ENCODE measurements at regions not wholly inside any gene's neighbourhood (a gene's known extent, or its start where the extent isn't known, plus 50 kb on each side); places are given as distances from the start of the nearest gene placed in this dataset.

DNA sequence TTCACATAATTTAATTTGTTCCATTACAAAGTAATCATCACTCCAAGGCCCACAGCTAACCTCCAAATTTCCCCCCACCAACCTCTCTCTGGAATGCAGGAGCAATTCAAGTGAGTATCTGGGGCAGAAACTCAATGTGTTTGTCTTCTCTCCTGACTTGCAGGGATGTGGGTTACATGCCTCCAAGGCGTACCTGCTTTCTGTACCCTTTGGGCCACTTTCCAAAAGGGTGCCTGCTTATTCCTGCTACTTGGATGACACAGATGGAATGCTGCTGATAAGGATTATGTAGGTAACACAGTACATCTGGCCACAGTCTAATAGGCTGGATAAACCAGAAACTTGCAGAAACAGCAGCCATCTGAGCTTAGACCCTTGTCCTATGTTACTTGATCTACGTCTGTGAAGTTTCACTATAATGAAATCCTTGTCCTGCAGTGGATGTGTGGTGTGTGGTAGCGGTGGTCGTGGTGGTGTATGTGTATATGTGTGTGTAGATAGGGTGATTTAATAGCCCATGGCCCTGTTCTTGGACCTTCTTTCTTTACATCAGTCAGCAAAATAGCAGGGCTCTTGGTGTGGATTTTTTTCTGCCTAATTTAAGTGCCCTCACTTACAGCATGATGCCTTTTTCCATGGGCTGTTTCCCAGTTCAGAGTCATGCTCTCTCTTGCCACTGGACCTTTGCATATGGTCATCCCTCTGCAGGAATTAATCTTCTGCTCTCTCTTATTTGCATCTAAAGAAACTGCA is 175.9 kb downstream of the ZDHHC21 start:
- DNase-seq (ENCODE audit: low spot score) = no peak

DNA sequence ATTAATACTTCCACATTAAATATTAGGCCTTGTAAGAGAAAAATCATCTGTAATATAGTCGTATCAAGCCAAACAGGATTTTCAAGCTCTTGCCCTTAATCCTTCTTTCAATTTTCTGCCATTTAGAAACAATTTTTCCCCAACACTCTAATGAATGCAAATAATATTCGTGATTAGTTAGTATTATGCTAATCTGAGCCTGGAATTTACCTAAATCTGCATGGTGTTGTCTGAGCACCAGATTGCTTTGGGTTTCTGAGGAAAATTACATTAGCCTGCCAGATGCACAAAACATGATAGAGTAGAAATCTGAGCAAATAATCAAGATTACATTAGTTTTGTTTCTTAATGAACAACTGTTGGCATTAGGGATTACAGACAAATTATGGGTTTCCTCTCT is 176.6 kb downstream of the ZDHHC21 start:
- no peak for DNase-seq (ENCODE audit: low spot score)

DNA sequence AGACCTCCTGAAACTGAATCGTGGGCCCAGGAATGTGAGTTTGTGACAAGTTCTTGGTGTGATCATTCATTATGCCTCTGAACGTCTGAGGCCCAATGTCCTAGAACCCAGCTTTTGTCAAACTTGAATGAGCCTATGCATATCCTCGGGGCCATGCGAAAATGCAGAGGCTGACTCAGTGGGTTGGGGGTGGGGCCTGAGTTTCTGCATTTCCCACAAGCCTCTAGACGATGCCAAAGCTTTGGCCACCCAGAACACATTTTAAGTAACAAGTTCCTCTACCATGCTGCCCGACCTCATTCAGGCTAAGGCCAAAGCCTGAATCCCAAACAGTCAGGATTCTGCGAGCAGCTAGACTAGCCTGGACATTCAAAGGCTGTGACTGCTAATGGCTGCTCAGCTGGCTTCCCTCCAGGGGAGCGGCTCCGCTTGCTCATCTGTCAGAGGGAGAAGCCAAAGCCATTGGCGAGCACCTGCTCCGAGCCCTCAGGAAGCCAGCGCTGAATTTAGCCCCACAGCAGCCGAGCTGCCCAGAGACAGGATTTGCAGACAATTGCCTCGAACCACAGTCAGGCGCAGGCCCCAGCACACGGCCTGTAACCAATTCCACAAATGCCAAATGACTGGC is 177.5 kb downstream of the ZDHHC21 start:
- peak; percentile 54 for DNase-seq (ENCODE audit: low spot score)

DNA sequence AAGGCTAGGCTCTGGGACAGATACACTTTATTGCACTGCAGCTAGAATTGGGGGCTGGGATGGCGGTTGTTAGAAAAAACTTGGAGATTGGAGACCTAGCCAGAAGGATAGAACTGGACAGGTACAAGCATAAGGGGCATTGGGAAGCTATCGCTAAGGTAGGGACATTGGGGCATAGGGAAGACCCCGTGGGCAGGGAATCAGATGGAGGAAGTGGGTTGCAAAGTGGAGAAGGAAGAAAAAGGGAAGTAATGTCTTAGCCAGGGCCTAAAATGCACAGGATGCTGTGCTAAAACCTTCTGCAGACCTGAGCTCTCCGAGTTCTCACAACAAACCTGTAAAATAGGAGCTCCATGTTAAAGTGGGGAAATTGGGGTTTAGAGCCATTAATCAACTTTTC is 178.2 kb downstream of the ZDHHC21 start:
- DNase-seq (ENCODE audit: low spot score) = no peak

DNA sequence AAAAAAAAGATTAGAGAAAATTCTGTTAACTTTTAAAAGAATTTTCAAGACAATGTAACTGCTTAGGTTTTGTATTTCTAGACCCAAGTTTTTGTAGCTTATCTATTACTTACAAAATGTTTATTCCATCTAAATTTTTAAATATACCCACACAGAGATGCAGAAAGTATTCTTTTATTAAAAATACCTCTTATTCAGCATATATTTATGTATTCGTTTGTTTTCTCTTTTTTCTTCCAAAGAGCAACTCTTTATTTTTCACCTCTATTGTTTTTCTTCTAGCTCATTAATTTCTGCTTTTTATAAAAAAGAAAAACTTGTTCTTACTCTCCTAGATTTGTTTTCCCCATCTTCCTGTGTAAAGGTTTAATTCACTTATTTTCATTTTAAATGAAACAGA is 180.3 kb downstream of the ZDHHC21 start:
- no peak for DNase-seq (ENCODE audit: low spot score)

DNA sequence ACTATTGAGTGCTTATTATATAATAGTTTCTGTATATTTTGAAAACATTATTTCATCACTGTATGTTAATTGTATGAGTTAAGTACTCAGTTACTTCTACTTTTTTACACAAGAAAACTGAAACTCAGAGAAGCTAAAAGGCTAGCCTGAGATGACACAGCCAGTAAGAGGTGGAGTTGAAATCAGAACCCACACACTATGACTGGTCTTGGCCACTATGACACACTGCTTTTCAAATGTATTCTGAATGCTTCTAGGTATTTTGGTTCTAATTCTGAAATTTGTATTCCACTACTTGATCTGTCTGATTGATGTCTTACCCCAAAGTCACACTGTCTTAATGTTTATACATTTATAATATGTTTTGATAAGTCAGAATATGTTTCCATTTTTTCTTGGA is 181.8 kb downstream of the ZDHHC21 start:
- DNase-seq (ENCODE audit: low spot score) = no peak

DNA sequence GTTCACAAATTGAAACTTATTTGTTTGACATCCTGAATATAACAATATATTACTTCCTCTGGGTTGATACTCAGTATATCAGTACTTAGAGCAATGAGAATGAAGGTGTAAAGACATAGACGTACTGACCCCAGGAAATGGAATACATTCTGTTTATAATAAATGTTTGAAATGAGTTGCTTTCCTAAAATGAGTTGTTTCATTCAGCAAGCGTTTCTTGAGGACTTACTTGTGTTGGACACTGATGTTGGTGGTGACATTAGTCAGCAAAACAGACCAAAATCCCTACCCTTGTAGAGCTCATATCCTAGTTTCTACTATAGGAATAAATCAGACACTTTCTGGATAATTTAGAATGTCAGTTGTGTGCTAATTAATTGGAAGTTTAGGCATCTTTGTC is 184.3 kb downstream of the ZDHHC21 start:
- no peak for DNase-seq (ENCODE audit: low spot score)

DNA sequence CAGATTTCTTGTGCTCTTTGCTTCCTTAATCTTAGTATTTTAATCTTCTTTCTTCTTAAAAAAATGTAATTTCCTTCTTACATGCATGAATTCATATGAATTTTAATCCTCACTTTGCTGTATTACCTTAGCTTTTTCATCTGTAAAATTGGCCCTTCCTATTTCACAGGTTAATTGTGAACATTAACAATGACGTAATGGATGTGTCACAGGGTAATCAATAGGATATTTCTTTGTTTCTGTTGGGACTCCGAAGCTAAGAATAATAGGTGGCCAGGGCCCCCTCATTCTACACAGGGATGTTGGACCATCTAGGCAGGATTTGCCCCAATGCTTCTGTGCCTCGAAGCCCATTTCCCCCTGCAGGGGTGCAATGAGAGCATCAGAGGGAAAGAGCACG is 187.4 kb upstream of the NFIB start:
- DNase-seq (ENCODE audit: low spot score) = no peak

DNA sequence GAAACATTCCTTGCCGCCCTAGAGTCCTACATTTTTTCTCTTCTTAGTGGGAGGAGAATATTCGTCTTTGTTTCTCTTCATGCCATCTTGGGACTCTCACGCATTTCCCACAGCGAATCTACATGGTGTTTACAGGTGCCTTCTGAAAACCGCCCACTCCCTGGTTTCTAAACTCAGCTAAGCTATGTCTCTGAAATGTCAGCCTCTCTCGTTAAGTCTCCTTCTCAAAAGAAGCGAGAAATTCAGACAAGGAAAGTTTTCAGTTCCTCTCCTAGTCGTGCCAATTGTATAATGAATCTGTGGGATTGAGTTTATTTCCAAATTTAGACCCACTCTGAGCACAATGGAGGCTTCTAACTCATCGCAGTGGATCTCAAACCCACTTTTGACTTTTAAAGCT is 186.8 kb upstream of the NFIB start:
- DNase-seq (ENCODE audit: low spot score) = no peak

DNA sequence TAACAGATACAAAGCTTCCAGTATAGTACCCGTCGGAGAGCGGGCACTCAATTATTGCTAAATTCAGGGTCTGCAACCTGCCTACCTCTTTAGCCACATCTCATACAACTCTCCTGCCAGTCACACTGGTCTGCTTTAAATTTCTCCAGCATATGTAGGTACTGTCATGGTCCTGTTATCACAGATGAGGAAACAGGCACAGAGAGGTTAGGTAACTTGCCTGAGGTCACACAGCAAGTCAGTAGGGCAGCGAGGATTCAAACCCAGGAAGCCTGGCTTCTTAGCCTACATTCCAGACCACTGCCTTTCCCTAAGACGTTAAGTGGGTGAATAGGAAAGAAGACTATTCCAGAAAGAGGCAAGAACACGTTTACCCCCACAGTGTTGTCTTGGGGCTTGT is 186.0 kb upstream of the NFIB start:
- DNase-seq (ENCODE audit: low spot score) = no peak

DNA sequence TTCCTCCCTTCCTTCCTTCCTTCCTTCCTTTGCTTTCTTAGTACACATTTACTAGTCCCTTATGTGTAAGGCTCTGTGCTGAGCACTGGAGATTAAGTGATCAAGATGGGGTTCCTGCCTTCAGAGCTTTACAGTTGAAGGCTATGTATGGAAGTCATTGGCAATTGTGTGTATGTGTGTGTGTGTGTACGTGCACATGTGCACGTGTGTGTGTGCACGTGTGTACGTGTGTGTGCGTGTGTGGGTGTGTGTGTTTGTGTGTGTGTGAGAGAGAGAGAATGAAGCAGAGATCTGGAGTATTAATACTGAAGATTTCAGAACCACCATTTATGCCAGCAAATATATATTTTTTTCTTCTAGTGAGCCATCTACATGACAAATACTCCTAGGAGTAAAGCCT is 184.9 kb upstream of the NFIB start:
- DNase-seq (ENCODE audit: low spot score) = no peak

DNA sequence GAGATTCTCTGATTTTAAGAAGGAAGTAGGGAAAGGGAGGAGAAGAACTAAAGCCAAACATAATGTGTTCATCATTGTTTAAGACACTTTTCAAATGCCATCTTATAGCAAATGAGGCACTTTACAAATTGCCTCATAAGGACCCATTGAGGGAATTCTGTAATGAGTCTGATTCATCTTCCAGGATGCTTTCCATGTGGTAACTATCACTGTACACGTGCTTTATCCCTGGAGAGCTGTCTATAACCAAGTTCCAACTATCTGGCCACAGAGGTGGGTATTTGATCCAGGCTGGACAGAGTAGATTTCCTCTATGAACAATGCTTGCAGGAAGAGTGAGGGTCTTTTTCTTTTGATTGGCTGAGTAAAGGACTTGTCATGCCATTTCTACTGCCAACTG is 183.5 kb upstream of the NFIB start:
- no peak for DNase-seq (ENCODE audit: low spot score)

DNA sequence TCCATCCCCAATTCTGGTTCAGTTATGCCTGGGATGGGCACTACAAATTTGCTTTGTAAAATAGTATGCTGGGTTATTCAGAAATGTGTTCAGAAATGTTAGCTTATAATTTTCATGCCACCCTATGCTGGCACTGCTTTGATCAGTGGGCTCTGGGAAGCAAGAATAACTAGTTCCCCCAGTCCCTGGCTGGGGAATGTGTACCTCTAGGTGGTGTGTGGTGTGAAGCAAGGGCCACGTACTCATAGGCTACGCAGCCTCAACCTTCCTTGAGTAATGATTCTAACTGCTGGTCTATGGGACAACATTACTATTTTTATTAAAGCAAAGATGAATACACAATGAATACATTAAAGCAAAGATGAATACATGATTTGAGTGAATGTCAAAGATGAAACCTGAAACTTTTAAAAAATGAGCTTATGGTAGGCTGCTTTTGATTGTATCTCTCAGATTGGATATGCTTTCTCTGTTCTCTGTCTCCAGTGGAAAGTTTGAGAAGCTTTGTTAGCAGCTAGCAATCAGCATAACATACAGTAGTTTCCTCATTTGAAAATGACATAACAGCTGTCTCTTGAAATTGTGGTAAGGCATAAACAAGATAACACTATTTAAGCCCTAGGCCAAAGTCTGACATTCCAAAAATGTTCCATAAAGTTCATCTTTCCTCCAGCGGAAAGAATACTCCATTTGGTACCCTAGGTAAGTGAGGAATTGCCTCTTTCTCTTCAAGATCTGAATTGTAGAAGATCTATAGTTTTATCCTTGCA is 174.7 kb upstream of the NFIB start:
- DNase-seq (ENCODE audit: low spot score) = no peak

DNA sequence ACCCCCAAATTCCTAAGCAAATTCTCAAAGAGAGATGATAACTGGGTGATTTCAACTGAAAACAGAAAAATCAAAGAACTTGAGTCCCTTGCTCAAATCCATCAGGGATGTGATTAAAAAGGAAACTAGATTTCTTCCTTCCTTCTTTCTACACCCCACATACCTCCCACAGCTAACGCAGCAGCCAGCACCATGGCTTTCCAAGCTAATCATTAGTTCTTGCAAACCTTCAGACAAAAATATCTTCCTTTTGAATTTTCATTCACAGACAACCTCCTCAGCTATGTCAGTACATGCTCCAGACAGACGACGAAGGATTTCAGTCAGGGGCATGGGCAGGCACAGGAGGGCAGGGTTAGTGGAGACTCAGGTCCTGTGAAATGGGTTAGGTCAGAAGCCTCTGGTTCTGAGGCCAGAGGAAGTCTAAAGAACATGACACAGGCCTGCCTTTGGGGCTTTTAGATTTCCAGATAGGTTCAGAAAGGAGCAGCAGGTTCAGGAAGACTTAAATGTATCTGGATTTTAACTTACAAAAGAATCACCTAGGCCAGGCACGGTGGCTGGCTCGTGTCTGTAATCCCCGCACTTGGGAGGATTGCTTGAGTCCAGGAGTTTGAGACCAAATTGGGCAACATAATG is 173.7 kb upstream of the NFIB start:
- no peak for DNase-seq (ENCODE audit: low spot score)

DNA sequence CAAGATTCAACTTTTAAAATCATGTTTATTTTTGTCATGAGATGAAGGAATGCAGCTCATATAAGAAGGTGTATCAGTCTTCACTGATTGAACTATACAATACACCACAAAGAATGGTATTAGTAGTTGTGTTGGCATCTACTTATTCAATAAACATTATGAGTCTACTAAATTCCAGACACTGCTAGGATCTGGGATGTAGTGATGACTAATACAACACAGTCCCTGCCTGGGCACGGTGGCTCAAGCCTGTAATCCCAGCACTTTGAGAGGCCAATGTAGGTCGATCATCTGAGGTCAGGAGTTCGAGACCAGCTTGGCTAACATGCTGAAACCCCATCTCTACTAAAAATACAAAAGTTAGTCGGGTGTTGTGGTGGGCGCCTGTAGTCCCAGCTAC is 171.4 kb upstream of the NFIB start:
- no peak for DNase-seq (ENCODE audit: low spot score)

DNA sequence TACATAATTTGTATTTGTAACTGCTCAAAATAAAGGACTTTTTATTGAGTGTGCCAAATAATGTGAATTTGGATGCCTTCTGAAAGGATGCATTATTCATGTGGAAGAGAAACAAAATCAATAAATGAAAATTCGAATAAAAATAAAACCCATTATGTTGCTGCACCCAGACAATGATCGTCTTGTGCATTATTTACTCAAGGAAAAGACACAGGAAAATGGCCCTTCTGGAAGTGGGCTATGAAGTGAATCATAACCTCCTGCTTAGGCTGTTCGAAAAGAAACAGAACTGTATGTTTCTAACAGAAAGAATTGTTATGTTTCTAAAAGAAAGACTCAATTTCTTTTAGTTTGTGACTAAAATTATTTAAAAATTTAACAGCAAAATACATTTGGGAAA is 168.9 kb upstream of the NFIB start:
- no peak for DNase-seq (ENCODE audit: low spot score)

DNA sequence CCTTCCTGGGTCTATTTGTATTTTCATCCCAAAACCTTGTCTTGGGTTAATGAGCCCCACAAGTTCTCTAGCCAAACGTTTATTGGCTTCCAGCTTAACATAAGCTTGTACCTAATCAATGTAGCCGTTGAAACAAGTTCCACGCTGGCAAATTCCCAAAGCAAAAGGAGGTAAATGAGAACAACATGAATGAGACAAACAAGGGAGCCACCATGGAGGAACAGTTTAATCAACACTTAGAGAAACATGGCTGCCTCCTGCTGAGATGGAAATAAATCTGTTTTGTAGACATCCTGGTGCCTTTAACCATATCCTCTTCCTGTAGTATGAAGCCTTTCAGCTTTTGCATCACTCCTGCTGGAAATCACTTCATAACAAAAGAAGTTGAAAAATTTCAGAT is 166.6 kb upstream of the NFIB start:
- DNase-seq (ENCODE audit: low spot score) = no peak

DNA sequence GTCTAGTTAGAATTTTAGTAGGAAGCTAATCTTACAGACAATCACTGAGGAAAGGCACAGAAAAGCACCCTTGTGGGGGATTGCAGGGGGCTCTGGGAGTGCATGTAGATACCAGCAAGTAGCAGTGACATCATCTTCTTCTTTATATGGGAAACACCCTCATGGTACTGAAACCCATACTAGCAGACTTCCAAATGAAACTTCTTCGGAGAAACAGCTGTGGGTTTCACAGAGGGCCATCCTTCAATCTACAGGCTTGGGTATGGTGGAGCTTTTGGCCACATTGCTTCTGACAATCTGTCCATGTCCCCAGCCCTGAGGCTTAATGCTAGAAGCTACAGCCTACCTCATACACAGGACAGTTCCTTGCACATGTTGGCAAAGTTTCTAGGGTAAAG is 165.2 kb upstream of the NFIB start:
- DNase-seq (ENCODE audit: low spot score) = no peak

DNA sequence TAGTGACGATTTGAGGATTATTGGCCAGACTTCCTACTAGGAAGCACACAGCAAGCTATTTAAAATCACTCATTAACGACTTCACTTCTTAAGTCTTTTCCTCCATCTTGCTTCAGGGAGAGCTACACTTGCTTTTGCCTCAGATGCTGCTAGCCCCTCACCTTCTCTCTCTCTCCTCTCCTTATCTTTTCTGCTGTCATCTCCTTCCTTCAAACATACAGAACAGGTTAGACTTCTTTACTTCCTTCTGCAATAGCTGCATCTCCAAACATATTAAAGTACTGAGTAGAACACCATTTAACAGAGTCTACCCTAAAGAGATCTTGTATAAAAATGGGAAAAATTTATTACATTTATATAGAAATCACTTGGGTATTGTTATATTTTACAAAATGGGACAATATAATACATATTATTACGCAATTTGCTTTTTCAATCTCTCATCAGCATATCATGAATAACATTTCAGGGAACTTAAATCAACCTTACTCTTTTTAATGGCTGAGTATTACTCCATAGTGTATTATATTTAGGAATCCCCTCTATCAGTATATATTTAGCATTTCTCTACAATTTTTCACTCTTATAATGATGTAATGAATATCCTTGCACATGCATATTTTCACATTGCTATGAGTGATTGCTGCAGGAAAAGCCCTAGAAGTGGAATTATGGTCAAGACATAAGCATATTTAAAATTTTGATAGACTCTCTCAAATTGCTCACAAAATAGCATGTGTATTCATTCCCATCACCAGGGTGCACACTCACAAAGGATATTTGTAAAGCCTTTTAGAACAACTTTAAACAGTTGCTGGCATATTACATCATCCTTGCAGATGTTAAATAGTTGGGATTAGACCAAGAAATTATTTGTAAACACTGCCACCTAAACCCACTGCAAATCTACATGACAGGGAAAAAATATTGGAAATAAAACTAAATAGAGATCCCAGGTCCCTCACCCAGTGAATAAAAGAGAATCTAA is 164.5 kb upstream of the NFIB start:
- no peak for DNase-seq (ENCODE audit: low spot score)

DNA sequence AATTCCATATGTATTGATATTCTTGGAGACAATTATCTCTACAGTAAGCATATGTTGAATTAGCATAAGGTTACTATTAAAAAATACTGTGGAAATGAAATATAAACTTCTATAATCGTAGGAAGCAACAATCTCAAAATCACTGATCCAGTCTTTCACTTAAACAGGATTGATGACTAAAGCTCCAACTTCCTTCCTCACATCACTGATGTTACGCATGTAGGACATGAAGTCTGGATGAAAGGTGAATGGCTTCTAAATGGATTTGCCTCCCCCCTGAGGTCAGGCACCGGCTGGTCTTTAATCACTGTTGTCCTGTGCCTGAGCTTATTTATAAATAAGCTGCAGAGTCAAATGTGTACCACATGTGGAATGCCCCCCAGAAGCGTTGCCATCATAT is 157.1 kb upstream of the NFIB start:
- DNase-seq (ENCODE audit: low spot score) = no peak

DNA sequence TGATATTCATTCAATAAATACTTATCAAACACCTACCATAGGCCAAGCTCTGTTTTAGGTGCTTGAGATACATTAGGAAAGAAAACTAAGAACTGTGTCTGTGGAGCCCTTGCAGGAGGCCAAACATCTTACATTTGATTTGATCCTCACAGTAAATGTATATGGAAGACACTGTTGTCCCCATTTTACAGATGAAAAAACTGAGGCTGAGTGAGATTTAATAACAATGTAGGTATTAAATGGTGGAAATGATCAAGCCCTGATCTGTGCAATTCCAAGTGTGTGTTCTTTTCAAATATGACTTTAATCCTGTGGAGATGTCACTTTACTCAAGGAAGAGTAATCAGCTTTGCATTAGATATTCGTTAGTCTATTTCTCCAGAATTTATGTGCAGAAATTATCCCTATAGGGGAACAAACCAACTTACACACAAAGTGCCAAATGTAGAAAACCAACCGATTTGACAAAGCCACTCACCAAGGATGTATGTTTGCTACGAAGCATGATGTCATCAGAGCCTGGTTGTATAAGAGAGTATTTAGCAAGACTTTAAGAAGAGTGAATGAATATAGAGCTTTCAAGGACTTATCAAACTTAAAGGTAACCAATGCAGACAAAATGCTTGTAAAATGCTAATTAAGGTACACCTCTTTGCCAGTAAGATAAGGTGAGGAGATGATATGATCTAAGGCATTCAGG is 153.9 kb upstream of the NFIB start:
- no peak for DNase-seq (ENCODE audit: low spot score)
